IMR-90 (cell line): ENCODE measurements at regions not wholly inside any gene's neighbourhood (a gene's known extent, or its start where the extent isn't known, plus 50 kb on each side); places are given as distances from the start of the nearest gene placed in this dataset.

Experiments used
- ATAC-seq: fragments of 200-7000 bp; cut with Tn5 transposase; 2 replicates; pipeline ENCODE4 v1.9.1; 2020; ENCODE audit warnings: low read depth, mild to moderate bottlenecking, moderate library complexity
- BruUV-seq: library from RNA; stranded (reverse); fragments of 400-500 nt; replicated peaks from 2 replicates; lab custom pipeline; 2021; lab: Mats Ljungman, UMichigan
- CTCF ChIA-PET: fragments of 300-600 bp; formaldehyde crosslinking; extraction: SDS; loops from one replicate; lab custom pipeline; 2021; ENCODE audit warnings: antibody characterized with exemption; lab: Yijun Ruan, JAX
- POLR2A ChIA-PET: fragments of 300-600 bp; sonication (Branson Sonifier 250); formaldehyde crosslinking; loops from one replicate; lab custom pipeline; 2022; ENCODE audit warnings: antibody characterized with exemption; ENCODE audit not compliant: unreplicated experiment; lab: Charles Lee
- DNase-seq: peaks from one replicate; pipeline ENCODE4 v3.0.0; 2013
- H2AFZ ChIP-seq: replicated peaks from 2 replicates; pipeline ENCODE3; 2013; ENCODE audit warnings: low read length, mild to moderate bottlenecking; ENCODE audit not compliant: poor library complexity
- H2AK5ac ChIP-seq: 2 replicates; pipeline ENCODE4 v1.6.1; 2013; ENCODE audit warnings: low read depth, low read length, inconsistent platforms
- H2AK9ac ChIP-seq: replicated peaks from 2 replicates; pipeline ENCODE3; 2013; ENCODE audit warnings: mild to moderate bottlenecking, low read depth, low read length, moderate library complexity; ENCODE audit not compliant: poor library complexity
- H2BK120ac ChIP-seq: 2 replicates; pipeline ENCODE4 v1.6.1; 2013; ENCODE audit warnings: low read depth, low read length, inconsistent platforms
- H2BK15ac ChIP-seq: 3 replicates; pipeline ENCODE4 v1.6.1; 2013; ENCODE audit warnings: low read depth, low read length, inconsistent platforms
- H2BK20ac ChIP-seq: 2 replicates; pipeline ENCODE4 v1.6.1; 2013; ENCODE audit warnings: low read depth, mild to moderate bottlenecking, inconsistent platforms, low read length, moderate library complexity
- H2BK5ac ChIP-seq: 2 replicates; pipeline ENCODE4 v1.6.1; 2013; ENCODE audit warnings: mild to moderate bottlenecking, low read depth, low read length, inconsistent platforms; ENCODE audit not compliant: poor library complexity, severe bottlenecking
- H3K14ac ChIP-seq: replicated peaks from 2 replicates; pipeline ENCODE4 v1.6.1; 2013; ENCODE audit warnings: low read depth, low read length, inconsistent platforms
- H3K18ac ChIP-seq: 2 replicates; pipeline ENCODE4 v1.6.1; 2013; ENCODE audit warnings: low read depth, low read length, control low read depth
- H3K23ac ChIP-seq: 2 replicates; pipeline ENCODE4 v1.6.1; 2013; ENCODE audit warnings: low read depth, low read length, inconsistent platforms
- H3K27ac ChIP-seq: 2 replicates; pipeline ENCODE4 v1.5.1; 2013; ENCODE audit warnings: mild to moderate bottlenecking, control low read depth, low read length; ENCODE audit not compliant: insufficient read depth
- H3K27me3 ChIP-seq: 2 replicates; pipeline ENCODE4 v1.6.1; 2013; ENCODE audit warnings: low read length; ENCODE audit not compliant: control insufficient read depth, insufficient read depth
- H3K36me3 ChIP-seq: 2 replicates; pipeline ENCODE4 v1.6.1; 2013; ENCODE audit warnings: low read length, mixed read lengths; ENCODE audit not compliant: control insufficient read depth, insufficient read depth
- H3K4ac ChIP-seq: 2 replicates; pipeline ENCODE4 v1.6.1; 2013; ENCODE audit warnings: low read depth, low read length, inconsistent platforms
- H3K4me1 ChIP-seq: 2 replicates; pipeline ENCODE4 v1.6.1; 2013; ENCODE audit warnings: low read length, mixed read lengths; ENCODE audit not compliant: control insufficient read depth, insufficient read depth
- H3K4me2 ChIP-seq: 2 replicates; pipeline ENCODE4 v1.6.1; 2013; ENCODE audit warnings: low read depth, mild to moderate bottlenecking, control low read depth, low read length, moderate library complexity
- H3K4me3 ChIP-seq: 2 replicates; pipeline ENCODE4 v1.5.1; 2013; ENCODE audit warnings: low read depth, mild to moderate bottlenecking, control low read depth, low read length, moderate library complexity; ENCODE audit not compliant: insufficient read depth
- H3K56ac ChIP-seq: 2 replicates; pipeline ENCODE4 v1.6.1; 2013; ENCODE audit warnings: low read length, inconsistent platforms; ENCODE audit not compliant: insufficient read depth; ENCODE audit errors: extremely low read depth
- H3K79me1 ChIP-seq, 2 experiments: 2 replicates each; pipeline ENCODE4 v1.6.1; 2013; ENCODE audit warnings: low read length in 2 of 2, inconsistent platforms in 1 of 2, low read depth in 1 of 2
- H3K9ac ChIP-seq: 2 replicates; pipeline ENCODE4 v1.6.1; 2013; ENCODE audit warnings: low read depth, low read length, control low read depth
- H3K9me1 ChIP-seq: 2 replicates; pipeline ENCODE4 v1.6.1; 2013; ENCODE audit warnings: low read length, inconsistent platforms; ENCODE audit not compliant: insufficient read depth
- H3K9me3 ChIP-seq: 2 replicates; pipeline ENCODE4 v1.6.1; 2013; ENCODE audit warnings: low read length; ENCODE audit not compliant: control insufficient read depth, insufficient read depth
- H4K20me1 ChIP-seq: 2 replicates; pipeline ENCODE4 v1.6.1; 2013; ENCODE audit warnings: low read length, inconsistent platforms; ENCODE audit not compliant: insufficient read depth
- H4K5ac ChIP-seq: 2 replicates; pipeline ENCODE4 v1.6.1; 2013; ENCODE audit warnings: mild to moderate bottlenecking, low read depth, low read length, control low read depth
- H4K8ac ChIP-seq, 2 experiments: 2 replicates each; pipeline ENCODE4 v1.6.1; 2013; ENCODE audit warnings: low read depth in 2 of 2, low read length in 2 of 2, control low read depth in 1 of 2, inconsistent platforms in 1 of 2
- H4K91ac ChIP-seq: 2 replicates; pipeline ENCODE4 v1.6.1; 2013; ENCODE audit warnings: low read depth, low read length, inconsistent platforms; ENCODE audit not compliant: insufficient read depth
- BHLHE40 ChIP-seq: fragments of 150-350 bp; IDR thresholded peaks from 2 replicates; pipeline ENCODE4 v1.6.1; 2016; ENCODE audit warnings: mild to moderate bottlenecking, low read depth, low read length
- CEBPB ChIP-seq: IDR thresholded peaks from 2 replicates; pipeline ENCODE4 v1.6.1; 2012; ENCODE audit warnings: low read depth, low read length, improper control_type of control experiment
- CHD1 ChIP-seq: IDR thresholded peaks from 2 replicates; pipeline ENCODE4 v1.6.1; 2012; ENCODE audit warnings: low read depth, low read length, improper control_type of control experiment
- FOS ChIP-seq: fragments of 150-350 bp; IDR thresholded peaks from 2 replicates; pipeline ENCODE4 v1.6.1; 2016; ENCODE audit warnings: low read depth, low read length
- MAFK ChIP-seq: IDR thresholded peaks from 2 replicates; pipeline ENCODE4 v1.6.1; 2012; ENCODE audit warnings: low read depth, low read length, improper control_type of control experiment
- MAZ ChIP-seq: IDR thresholded peaks from 2 replicates; pipeline ENCODE4 v1.6.1; 2012; ENCODE audit warnings: low read depth, mild to moderate bottlenecking, low read length, improper control_type of control experiment, moderate library complexity, borderline replicate concordance
- MXI1 ChIP-seq: IDR thresholded peaks from 2 replicates; pipeline ENCODE4 v1.6.1; 2012; ENCODE audit warnings: low read depth, mild to moderate bottlenecking, low read length, moderate library complexity, borderline replicate concordance
- NFE2L2 ChIP-seq: fragments of 150-350 bp; IDR thresholded peaks from 2 replicates; pipeline ENCODE4 v1.6.1; 2016; ENCODE audit warnings: low read depth, mild to moderate bottlenecking, low read length
- POLR2A ChIP-seq: IDR thresholded peaks from 2 replicates; pipeline ENCODE4 v1.6.1; 2012; ENCODE audit warnings: mild to moderate bottlenecking, low read depth, low read length
- RAD21 ChIP-seq: IDR thresholded peaks from 2 replicates; pipeline ENCODE4 v1.6.1; 2012; ENCODE audit warnings: low read length, improper control_type of control experiment
- RCOR1 ChIP-seq: IDR thresholded peaks from 2 replicates; pipeline ENCODE4 v1.6.1; 2012; ENCODE audit warnings: mild to moderate bottlenecking, low read length, improper control_type of control experiment; ENCODE audit not compliant: insufficient replicate concordance
- RFX5 ChIP-seq: IDR thresholded peaks from 2 replicates; pipeline ENCODE4 v1.8.0; 2012; ENCODE audit warnings: low read depth, mild to moderate bottlenecking, low read length, moderate library complexity
- SMC3 ChIP-seq: fragments of 150-350 bp; IDR thresholded peaks from 2 replicates; pipeline ENCODE4 v1.6.1; 2016; ENCODE audit warnings: low read depth, mild to moderate bottlenecking, antibody characterized with exemption, low read length, moderate library complexity
- WGBS, 2 experiments: methylation state at CpG; one replicate each; pipeline versions ENCODE4 v1.1.5 to v1.1.7; 2013; ENCODE audit warnings: missing lambda C conversion rate in 2 of 2; ENCODE audit not compliant: insufficient read length in 1 of 2; ENCODE audit errors: extremely low coverage in 2 of 2; 5-methylcytosine and 5-hydroxymethylcytosine counted together
- dilution Hi-C: fragments of 300-500 bp; cut with HindIII; formaldehyde crosslinking; loops from one replicate; pipeline ENCODE4 v1.14.3; 2018; ENCODE audit warnings: low sequenced_read_pairs; ENCODE audit not compliant: unreplicated experiment
- in situ Hi-C: fragments of 300-500 bp; cut with MboI; formaldehyde crosslinking; loops from 3 replicates; pipeline ENCODE4 v1.14.3; 2019; ENCODE audit warnings: low sequenced_read_pairs, inconsistent platforms, mixed read lengths
- intact Hi-C: fragments of 100-400 bp; cut with micrococcal nuclease; formaldehyde crosslinking; loops from 2 replicates; pipeline ENCODE4 v1.10.0; 2022
- TF ChIP-seq, protein P1 (sequence below): fragments of 150-350 bp; IDR thresholded peaks from 2 replicates; pipeline ENCODE4 v1.6.1; 2016; ENCODE audit warnings: low read depth, mild to moderate bottlenecking, low read length, moderate library complexity, borderline replicate concordance
- TF ChIP-seq, protein P2 (sequence below): fragments of 150-350 bp; IDR thresholded peaks from 2 replicates; pipeline ENCODE4 v1.6.1; 2017; ENCODE audit warnings: mild to moderate bottlenecking, antibody characterized with exemption, low read length, low read depth
- TF ChIP-seq, protein P3 (sequence below): conservative IDR thresholded peaks from 2 replicates; pipeline ENCODE4 v1.5.1; 2012; ENCODE audit warnings: mild to moderate bottlenecking, low read depth, low read length, improper control_type of control experiment

DNA sequence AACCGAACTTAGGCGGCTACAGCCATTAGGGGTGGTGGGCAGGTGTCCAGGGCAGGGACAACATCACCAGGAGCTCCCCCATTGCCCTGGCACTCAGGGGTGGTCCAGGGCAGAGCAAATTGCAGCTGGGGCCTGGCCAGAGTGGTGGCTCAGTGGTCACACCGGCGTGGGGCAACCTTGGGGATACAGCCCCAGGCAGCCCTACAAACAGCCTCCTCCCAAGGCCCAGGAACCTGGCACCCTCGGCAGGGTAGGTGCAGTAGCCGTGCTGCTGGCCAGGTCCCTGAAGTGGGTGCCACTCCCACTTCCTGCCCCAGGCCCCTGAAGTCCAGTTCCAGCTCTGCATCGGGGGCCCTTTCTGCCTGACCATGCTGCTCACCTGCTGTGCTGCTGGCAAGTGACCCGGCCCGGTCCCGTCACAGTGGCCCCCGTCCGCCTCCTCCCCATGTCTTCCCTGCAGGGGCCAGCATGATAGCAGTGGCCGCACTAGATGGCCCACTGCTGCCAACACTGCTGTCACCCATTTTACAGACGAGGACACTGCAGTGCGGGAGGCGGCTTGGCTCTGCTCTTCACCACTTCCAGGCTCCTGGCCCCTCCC lies 712.8 kb downstream of the MATN1 start:
- BruUV-seq: no TSS peak
- in situ Hi-C loops: no loop called here
- no peak overlapping the region for H3K4me2 ChIP-seq

More for the DNA sequence above, 712.8 kb downstream of the MATN1 start:
- Histone ChIP-seq H3K9ac (no peak overlapping the region), H2BK120ac (no peak overlapping the region), H3K4me3 (no peak overlapping the region), H3K79me1 (no peaks in the 10 kb centered on the region), H3K23ac (no peak overlapping the region), H3K27ac (no peak overlapping the region), H2AK5ac (no peak overlapping the region), H2BK20ac (no peak overlapping the region), H3K14ac (no peak overlapping the region), H2AFZ (no peak overlapping the region), H3K4me1 (no peaks in the 10 kb centered on the region), H2BK15ac (no peak overlapping the region), H3K56ac (no peak overlapping the region), H2BK5ac (no peak overlapping the region), H2AK9ac (no peak overlapping the region), H4K8ac (no peak overlapping the region), H4K91ac (no peak overlapping the region), H3K27me3 (no peaks in the 10 kb centered on the region; the same call in 1 of the 2 replicates), H4K20me1 (no peaks in the 10 kb centered on the region), H3K18ac (no peak overlapping the region), H3K9me1 (no peaks in the 10 kb centered on the region), H3K36me3 (no peaks in the 10 kb centered on the region), H3K4ac (no peak overlapping the region), H3K9me3 (no peaks in the 10 kb centered on the region), H4K5ac (no peak overlapping the region)
- TF ChIP-seq, protein P1, sequence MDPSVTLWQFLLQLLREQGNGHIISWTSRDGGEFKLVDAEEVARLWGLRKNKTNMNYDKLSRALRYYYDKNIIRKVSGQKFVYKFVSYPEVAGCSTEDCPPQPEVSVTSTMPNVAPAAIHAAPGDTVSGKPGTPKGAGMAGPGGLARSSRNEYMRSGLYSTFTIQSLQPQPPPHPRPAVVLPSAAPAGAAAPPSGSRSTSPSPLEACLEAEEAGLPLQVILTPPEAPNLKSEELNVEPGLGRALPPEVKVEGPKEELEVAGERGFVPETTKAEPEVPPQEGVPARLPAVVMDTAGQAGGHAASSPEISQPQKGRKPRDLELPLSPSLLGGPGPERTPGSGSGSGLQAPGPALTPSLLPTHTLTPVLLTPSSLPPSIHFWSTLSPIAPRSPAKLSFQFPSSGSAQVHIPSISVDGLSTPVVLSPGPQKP: no peak
- TF ChIP-seq POLR2A (no peak), RAD21 (no peak), MAFK (no peak), BHLHE40 (no peak), SMC3 (no peak), MXI1 (no peak), FOS (no peak), CHD1 (no peak), RFX5 (no peak), RCOR1 (no peak), CEBPB (no peak), MAZ (no peak), NFE2L2 (no peak)
- TF ChIP-seq, protein P2, sequence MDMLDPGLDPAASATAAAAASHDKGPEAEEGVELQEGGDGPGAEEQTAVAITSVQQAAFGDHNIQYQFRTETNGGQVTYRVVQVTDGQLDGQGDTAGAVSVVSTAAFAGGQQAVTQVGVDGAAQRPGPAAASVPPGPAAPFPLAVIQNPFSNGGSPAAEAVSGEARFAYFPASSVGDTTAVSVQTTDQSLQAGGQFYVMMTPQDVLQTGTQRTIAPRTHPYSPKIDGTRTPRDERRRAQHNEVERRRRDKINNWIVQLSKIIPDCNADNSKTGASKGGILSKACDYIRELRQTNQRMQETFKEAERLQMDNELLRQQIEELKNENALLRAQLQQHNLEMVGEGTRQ: no peak
- TF ChIP-seq, protein P3, sequence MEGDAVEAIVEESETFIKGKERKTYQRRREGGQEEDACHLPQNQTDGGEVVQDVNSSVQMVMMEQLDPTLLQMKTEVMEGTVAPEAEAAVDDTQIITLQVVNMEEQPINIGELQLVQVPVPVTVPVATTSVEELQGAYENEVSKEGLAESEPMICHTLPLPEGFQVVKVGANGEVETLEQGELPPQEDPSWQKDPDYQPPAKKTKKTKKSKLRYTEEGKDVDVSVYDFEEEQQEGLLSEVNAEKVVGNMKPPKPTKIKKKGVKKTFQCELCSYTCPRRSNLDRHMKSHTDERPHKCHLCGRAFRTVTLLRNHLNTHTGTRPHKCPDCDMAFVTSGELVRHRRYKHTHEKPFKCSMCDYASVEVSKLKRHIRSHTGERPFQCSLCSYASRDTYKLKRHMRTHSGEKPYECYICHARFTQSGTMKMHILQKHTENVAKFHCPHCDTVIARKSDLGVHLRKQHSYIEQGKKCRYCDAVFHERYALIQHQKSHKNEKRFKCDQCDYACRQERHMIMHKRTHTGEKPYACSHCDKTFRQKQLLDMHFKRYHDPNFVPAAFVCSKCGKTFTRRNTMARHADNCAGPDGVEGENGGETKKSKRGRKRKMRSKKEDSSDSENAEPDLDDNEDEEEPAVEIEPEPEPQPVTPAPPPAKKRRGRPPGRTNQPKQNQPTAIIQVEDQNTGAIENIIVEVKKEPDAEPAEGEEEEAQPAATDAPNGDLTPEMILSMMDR: no peak
- dilution Hi-C loops (no loop called here), intact Hi-C loops (no loop called here)
- POLR2A ChIA-PET: no interaction called here
- ATAC-seq (no peak), DNase-seq (no peak)
- 67% methylated on average over 7 of the region's 16 CpGs; no CpG with 5 or more reads in 1 of the 2 experiments for WGBS, 2 experiments
- CTCF ChIA-PET: no interaction called here
